RWPE1 (cell line): ENCODE measurements at regions not wholly inside any gene's neighbourhood (a gene's known extent, or its start where the extent isn't known, plus 50 kb on each side); places are given as distances from the start of the nearest gene placed in this dataset.

Source experiments
- CTCF ChIA-PET: fragments of 350-600 bp; sonication (Branson Sonifier 250); formaldehyde crosslinking; extraction: SDS; loops from one replicate; lab custom pipeline; 2021; lab: Yijun Ruan, JAX
- POLR2A ChIA-PET: fragments of 400-600 bp; formaldehyde crosslinking; extraction: SDS; loops from one replicate; lab custom pipeline; 2020; ENCODE audit warnings: antibody characterized with exemption; ENCODE audit not compliant: low non-redundant PET; lab: Yijun Ruan, JAX
- DNase-seq: peaks from one replicate; pipeline ENCODE4 v3.0.0; 2012; ENCODE audit warnings: low spot score
- H3K27ac ChIP-seq: fragments of 450-650 bp; 2 replicates; pipeline ENCODE4 v1.5.1; 2017
- CTCF ChIP-seq: fragments of 450-650 bp; conservative IDR thresholded peaks from 2 replicates; pipeline ENCODE4 v1.5.1; 2017; ENCODE audit warnings: low read depth, mild to moderate bottlenecking

- H3K27ac ChIP-seq = no peak overlapping the region
- TF ChIP-seq CTCF = no peak
- POLR2A ChIA-PET = no interaction called here
- CTCF ChIA-PET = interaction anchor here (0.6 to 1.1 kb wide), 2 partner anchors 10 to 120 kb away, joined by 4 read pairs; no protein-coding TSS in a partner anchor
- no peak for DNase-seq
These were observed 131.8 kb upstream of the C2CD4B start for GRCh38 chr15:62296756-62297507.

GRCh38 chr15:62297522-62297921, 132.4 kb upstream of the C2CD4B start:
- POLR2A ChIA-PET = no interaction called here
- no peak for TF ChIP-seq CTCF
- CTCF ChIA-PET = interaction anchor here (0.6 to 1.1 kb wide), 2 partner anchors 9 to 121 kb away, joined by 4 read pairs; no protein-coding TSS in a partner anchor
- no peak for DNase-seq
- H3K27ac ChIP-seq = no peak overlapping the region

- no peak for DNase-seq
- ChIA-PET POLR2A (no interaction called here), CTCF (interaction anchor here (0.6 to 1.1 kb wide), 4 partner anchors 9 to 121 kb away, joined by 3 to 4 read pairs (median 4); no protein-coding TSS in a partner anchor)
- no peak for TF ChIP-seq CTCF
- no peak overlapping the region for H3K27ac ChIP-seq
These were observed 132.8 kb upstream of the C2CD4B start for GRCh38 chr15:62297933-62298332.

GRCh38 chr15:62298811-62299210, 133.7 kb upstream of the C2CD4B start:
- ChIA-PET CTCF (interaction anchor here (0.6 to 0.8 kb wide), 2 partner anchors 8 to 12 kb away, joined by 3 read pairs; no protein-coding TSS in a partner anchor), POLR2A (no interaction called here)

GRCh38 chr15:62299541-62299940, 134.5 kb upstream of the C2CD4B start:
- POLR2A ChIA-PET = no interaction called here

More at GRCh38 chr15:62298811-62299210, 133.7 kb upstream of the C2CD4B start:
- no peak for DNase-seq
- no peak for TF ChIP-seq CTCF
- H3K27ac ChIP-seq = no peak overlapping the region

More at GRCh38 chr15:62299541-62299940, 134.5 kb upstream of the C2CD4B start:
- CTCF ChIA-PET = no interaction called here
- no peak for TF ChIP-seq CTCF
- no peak overlapping the region for H3K27ac ChIP-seq
- DNase-seq = no peak
